ENCODE measurements at regions not wholly inside any gene's neighbourhood (a gene's known extent, or its start where the extent isn't known, plus 50 kb on each side); places are given as distances from the start of the nearest gene placed in this dataset.
"Not testable (repeated sequence)": the region's sequence is repeated elsewhere in the genome, so short reads cannot be mapped to it uniquely, and the experiment has no call there.

GRCh38 chr13:85557691-85558467, 241.3 kb downstream of the SLITRK6 start:
- H3K79me2 ChIP-seq (ENCODE audit: insufficient read depth, low read length): no peaks in the 10 kb centered on the region
- no peaks in the 10 kb centered on the region for H3K27me3 ChIP-seq (ENCODE audit: insufficient read depth, low read length, poor library complexity, severe bottlenecking)
- H3K4me1 ChIP-seq (ENCODE audit: insufficient read depth, low read length, poor library complexity, severe bottlenecking): no peaks in the 10 kb centered on the region
- H4K20me1 ChIP-seq (ENCODE audit: insufficient read depth, low read length, poor library complexity, severe bottlenecking): no peaks in the 10 kb centered on the region
- H3F3A ChIP-seq (ENCODE audit: low read depth): no peaks in the 10 kb centered on the region
- H3K4me2 ChIP-seq (ENCODE audit: low read depth, low read length, poor library complexity, severe bottlenecking): no peak overlapping the region
- H3K9me3 ChIP-seq (ENCODE audit: insufficient read depth, low read depth, low read length): no peaks in the 10 kb centered on the region
- no peaks in the 10 kb centered on the region for H3K36me3 ChIP-seq (ENCODE audit: insufficient read depth, low read length)
- no peak overlapping the region for H2AFZ ChIP-seq (ENCODE audit: low read length)
- H3K4me3 ChIP-seq (ENCODE audit: low read length, poor library complexity, severe bottlenecking): no peak overlapping the region
- no peak for TF ChIP-seq CTCF (conservative IDR thresholded peaks at IDR 0.05; ENCODE audit: low read length)
- no peak for TF ChIP-seq EZH2phosphoT487 (IDR thresholded peaks at IDR 0.05; ENCODE audit: borderline replicate concordance)
- no peaks in the 10 kb centered on the region for H3K9me2 ChIP-seq (replicated peaks; ENCODE audit: low read depth, low read length)
- no peak overlapping the region for H3K9ac ChIP-seq (ENCODE audit: low read depth, low read length, poor library complexity, severe bottlenecking)

- peaks cover 7% of the 10 kb centered on the region; the same call in 1 of the 2 replicates for H3K9me3 ChIP-seq (ENCODE audit: insufficient read depth, low read depth, low read length)
- H3K4me3 ChIP-seq (ENCODE audit: low read length, poor library complexity, severe bottlenecking): no peak overlapping the region
- no peaks in the 10 kb centered on the region for H3F3A ChIP-seq (ENCODE audit: low read depth)
- no peak overlapping the region for H2AFZ ChIP-seq (ENCODE audit: low read length)
- H3K79me2 ChIP-seq (ENCODE audit: insufficient read depth, low read length): no peaks in the 10 kb centered on the region
- TF ChIP-seq CTCF (conservative IDR thresholded peaks at IDR 0.05; ENCODE audit: low read length): no peak
- no peak for TF ChIP-seq EZH2phosphoT487 (IDR thresholded peaks at IDR 0.05; ENCODE audit: borderline replicate concordance)
- H3K27me3 ChIP-seq (ENCODE audit: insufficient read depth, low read length, poor library complexity, severe bottlenecking): no peaks in the 10 kb centered on the region
- no peaks in the 10 kb centered on the region for H3K36me3 ChIP-seq (ENCODE audit: insufficient read depth, low read length)
- H3K9ac ChIP-seq (ENCODE audit: low read depth, low read length, poor library complexity, severe bottlenecking): no peak overlapping the region
- H3K9me2 ChIP-seq (replicated peaks; ENCODE audit: low read depth, low read length): no peaks in the 10 kb centered on the region
- H3K4me1 ChIP-seq (ENCODE audit: insufficient read depth, low read length, poor library complexity, severe bottlenecking): no peaks in the 10 kb centered on the region
- no peak overlapping the region for H3K4me2 ChIP-seq (ENCODE audit: low read depth, low read length, poor library complexity, severe bottlenecking)
- no peaks in the 10 kb centered on the region for H4K20me1 ChIP-seq (ENCODE audit: insufficient read depth, low read length, poor library complexity, severe bottlenecking)
Observed at GRCh38 chr13:85551012-85551411, 248.2 kb downstream of the SLITRK6 start.

- Histone ChIP-seq H2AFZ (ENCODE audit: low read length) (no peak overlapping the region), H3K79me2 (ENCODE audit: insufficient read depth, low read length) (no peaks in the 10 kb centered on the region)
- no peak for TF ChIP-seq CTCF (conservative IDR thresholded peaks at IDR 0.05; ENCODE audit: low read length)
- TF ChIP-seq EZH2phosphoT487 (IDR thresholded peaks at IDR 0.05; ENCODE audit: borderline replicate concordance): no peak
Observed at GRCh38 chr13:85549819-85550218, 249.4 kb downstream of the SLITRK6 start.

GRCh38 chr13:85548845-85549244, 250.4 kb downstream of the SLITRK6 start:
- not testable (repeated sequence) for H3K4me3 ChIP-seq (ENCODE audit: low read length, poor library complexity, severe bottlenecking); H3F3A ChIP-seq (ENCODE audit: low read depth); H3K9ac ChIP-seq (ENCODE audit: low read depth, low read length, poor library complexity, severe bottlenecking); H2AFZ ChIP-seq (ENCODE audit: low read length); H3K79me2 ChIP-seq (ENCODE audit: insufficient read depth, low read length); H4K20me1 ChIP-seq (ENCODE audit: insufficient read depth, low read length, poor library complexity, severe bottlenecking); H3K9me3 ChIP-seq (ENCODE audit: insufficient read depth, low read depth, low read length); H3K36me3 ChIP-seq (ENCODE audit: insufficient read depth, low read length); H3K27me3 ChIP-seq (ENCODE audit: insufficient read depth, low read length, poor library complexity, severe bottlenecking); H3K9me2 ChIP-seq (replicated peaks; ENCODE audit: low read depth, low read length); H3K4me2 ChIP-seq (ENCODE audit: low read depth, low read length, poor library complexity, severe bottlenecking)
- H3K4me1 ChIP-seq (ENCODE audit: insufficient read depth, low read length, poor library complexity, severe bottlenecking): peaks cover 12% of the 10 kb centered on the region

More at GRCh38 chr13:85549819-85550218, 249.4 kb downstream of the SLITRK6 start:
- Histone ChIP-seq H3K4me3 (ENCODE audit: low read length, poor library complexity, severe bottlenecking) (no peak overlapping the region), H3K9me2 (replicated peaks; ENCODE audit: low read depth, low read length) (no peaks in the 10 kb centered on the region), H3K4me2 (ENCODE audit: low read depth, low read length, poor library complexity, severe bottlenecking) (no peak overlapping the region), H3F3A (ENCODE audit: low read depth) (no peaks in the 10 kb centered on the region), H3K4me1 (ENCODE audit: insufficient read depth, low read length, poor library complexity, severe bottlenecking) (peaks cover 7% of the 10 kb centered on the region), H3K9me3 (ENCODE audit: insufficient read depth, low read depth, low read length) (peaks cover 7% of the 10 kb centered on the region; the same call in 1 of the 2 replicates), H3K27me3 (ENCODE audit: insufficient read depth, low read length, poor library complexity, severe bottlenecking) (no peaks in the 10 kb centered on the region), H3K9ac (ENCODE audit: low read depth, low read length, poor library complexity, severe bottlenecking) (no peak overlapping the region), H3K36me3 (ENCODE audit: insufficient read depth, low read length) (no peaks in the 10 kb centered on the region), H4K20me1 (ENCODE audit: insufficient read depth, low read length, poor library complexity, severe bottlenecking) (no peaks in the 10 kb centered on the region)
